Amniotic stem cell (primary cell): ENCODE measurements at regions not wholly inside any gene's neighbourhood (a gene's known extent, or its start where the extent isn't known, plus 50 kb on each side); places are given as distances from the start of the nearest gene placed in this dataset.
A peak's percentile ranks its signal among the peaks of the same experiment; 100 is the strongest.
"Not testable (repeated sequence)": the region's sequence is repeated elsewhere in the genome, so short reads cannot be mapped to it uniquely, and the experiment has no call there.

Source experiments
- DNase-seq: peaks from one replicate; lab custom pipeline; 2025; lab: John Stamatoyannopoulos, UW

DNA sequence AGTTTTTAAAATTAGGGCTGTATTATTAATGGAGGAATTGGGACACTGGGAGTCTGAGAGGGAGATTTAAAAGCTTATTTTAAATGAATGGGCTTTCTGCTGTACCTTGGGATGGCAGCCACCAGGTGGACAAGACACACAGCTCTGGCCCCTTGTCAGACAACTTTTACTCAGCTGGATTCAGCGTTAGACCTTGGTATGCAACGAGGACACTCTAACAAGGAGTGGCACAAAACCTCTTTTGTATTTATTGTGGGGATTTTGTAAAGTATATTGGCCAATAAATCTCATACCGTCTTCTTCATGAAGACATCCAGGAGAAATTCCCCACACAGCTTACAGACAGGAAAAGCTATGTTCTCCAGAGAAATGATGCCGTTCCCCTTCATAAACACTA lies 105.7 kb downstream of the LCA5 start:
- DNase-seq, result no peak

DNA sequence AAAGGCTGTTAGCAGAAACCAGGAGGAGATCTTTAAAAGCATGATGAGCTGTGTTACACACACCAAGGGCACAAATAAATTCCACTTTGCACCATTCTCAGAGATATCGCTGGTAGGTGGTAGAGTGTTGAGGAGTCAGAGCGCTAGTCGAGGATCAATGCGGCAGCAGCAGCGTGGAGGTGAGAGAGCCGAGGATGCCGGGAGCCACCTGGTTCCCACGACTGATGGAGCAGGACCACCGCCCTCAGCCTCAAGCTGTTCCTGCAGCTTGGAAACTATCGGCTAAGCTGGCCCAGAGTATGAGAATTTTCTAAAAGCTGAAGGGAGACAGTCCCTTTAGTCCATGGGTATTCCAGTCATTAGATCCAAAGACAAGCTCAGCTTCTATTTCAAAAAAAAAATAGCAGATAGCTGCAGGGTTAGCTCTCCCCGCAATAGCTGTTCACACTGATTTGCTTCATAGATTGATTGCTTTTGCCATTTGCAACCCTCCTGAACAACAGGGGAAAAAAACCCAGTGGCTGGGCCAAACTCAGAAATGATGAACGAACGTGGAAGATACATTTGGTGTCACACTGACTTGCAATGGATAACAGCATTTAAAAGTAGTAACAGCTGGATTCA lies 106.2 kb downstream of the LCA5 start:
- DNase-seq, result no peak

GRCh38 chr6:79427721-79428120 lies 109.5 kb downstream of the LCA5 start:
- no peak for DNase-seq

DNA sequence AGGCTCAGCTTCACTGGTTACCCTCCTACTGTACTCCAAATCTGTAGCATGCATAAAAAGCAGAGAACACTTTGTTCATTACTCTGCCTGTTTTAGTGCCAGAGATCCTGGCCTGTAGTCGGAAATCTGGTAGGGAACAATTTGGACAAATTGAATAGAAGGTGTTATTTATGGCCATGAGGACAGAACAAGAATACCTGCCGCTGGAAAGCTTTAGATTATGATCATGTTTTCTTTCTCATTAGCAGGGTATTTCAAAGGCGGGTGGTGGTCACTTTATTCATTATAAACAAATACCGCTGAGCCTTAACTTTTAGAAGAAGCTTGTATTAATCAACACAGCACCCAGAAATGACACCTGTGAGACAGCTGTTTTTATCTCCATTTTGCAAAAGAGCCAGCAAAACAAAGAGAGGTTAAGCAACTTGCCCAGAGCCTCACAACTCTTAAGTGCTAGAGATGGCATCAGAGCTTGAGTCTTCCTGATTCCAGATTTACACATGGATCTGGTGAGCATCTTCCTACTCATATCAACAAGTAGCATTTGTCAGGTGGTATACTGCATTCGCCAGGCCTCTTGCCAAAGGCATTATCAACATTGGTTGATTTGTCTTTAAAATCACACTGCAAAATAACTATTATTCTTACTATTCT lies 110.5 kb downstream of the LCA5 start:
- DNase-seq, result no peak

GRCh38 chr6:79425589-79426311 lies 111.5 kb downstream of the LCA5 start:
- no peak for DNase-seq

GRCh38 chr6:79423216-79423615 lies 114.0 kb downstream of the LCA5 start:
- DNase-seq, result no peak

GRCh38 chr6:79422666-79423065 lies 114.6 kb downstream of the LCA5 start:
- DNase-seq, result no peak

DNA sequence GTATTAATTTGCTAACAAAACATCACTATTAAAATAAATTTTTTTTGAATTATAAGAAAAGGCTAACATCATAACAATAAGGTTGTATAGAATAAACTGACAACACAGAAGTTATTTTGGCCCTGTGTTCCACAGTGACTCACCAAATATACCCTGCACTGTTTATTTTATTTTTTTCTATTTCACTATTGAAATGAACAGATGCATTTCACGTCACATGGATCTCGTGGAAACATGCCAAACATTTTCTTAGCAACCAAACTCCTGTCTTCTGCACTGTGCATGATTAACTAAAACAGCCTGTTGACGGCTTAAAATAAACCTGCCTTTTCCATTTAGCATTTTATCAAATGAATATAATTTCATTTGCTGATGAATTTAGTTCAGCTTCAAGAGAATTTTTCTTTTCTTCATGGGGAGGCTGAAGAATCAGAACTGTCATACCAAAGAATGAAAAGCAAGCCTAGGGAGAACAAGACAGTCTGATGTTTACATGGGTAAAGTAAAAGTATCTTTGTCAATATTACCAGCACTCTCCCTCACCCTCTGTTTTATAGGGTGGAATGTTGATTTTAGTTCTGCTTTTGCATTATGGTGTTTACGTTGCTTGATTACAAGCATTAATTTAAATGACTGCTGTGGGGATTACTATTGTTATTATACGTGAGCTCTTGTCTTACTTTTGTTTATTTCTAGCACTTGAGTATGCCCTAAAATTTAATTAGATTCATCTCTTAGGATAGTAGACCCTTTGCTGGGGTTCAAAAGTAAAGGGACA lies 115.3 kb downstream of the LCA5 start:
- DNase-seq, result peak; percentile 60

GRCh38 chr6:79421001-79421411 lies 116.2 kb downstream of the LCA5 start:
- peak; percentile 1 for DNase-seq

DNA sequence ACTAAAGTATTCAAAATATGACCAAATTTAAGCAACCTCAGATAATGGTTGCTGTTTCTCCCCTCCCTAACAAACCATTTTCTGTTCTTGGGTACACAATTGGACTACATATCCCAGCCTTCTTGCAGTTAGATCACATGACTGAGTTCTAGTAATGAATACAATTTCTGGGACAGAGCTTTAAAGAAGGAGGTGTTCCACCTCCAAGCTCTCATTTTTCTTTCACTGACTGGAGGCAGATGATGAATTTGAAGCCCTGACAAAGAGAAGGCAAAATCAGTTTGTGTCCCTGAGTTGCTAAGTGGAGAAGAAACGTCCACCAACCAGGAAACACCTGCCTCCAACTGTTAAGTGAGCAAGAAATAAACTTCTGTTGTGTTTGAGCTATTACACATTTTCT lies 117.2 kb downstream of the LCA5 start:
- no peak for DNase-seq

DNA sequence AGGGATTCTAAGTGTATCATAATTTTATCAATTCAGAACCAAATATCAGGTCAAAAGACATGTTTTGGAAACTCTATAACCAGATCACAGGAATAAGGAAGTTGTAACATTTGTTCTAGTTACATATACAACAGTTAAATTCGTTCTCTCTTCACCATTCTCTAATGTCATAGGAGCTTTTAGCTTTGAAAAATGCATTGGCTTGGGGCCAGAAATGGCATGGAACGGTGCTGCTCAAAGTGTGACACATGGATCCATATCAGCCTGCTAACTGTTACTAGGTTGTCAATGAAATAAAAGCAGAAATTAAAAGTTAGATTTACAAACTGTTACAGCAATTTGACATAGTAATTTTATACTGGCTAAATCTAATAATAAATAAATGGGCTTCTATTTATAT lies 120.3 kb downstream of the LCA5 start:
- no peak for DNase-seq

- peak; percentile 2 for DNase-seq
Observed at GRCh38 chr6:79413562-79414002, 123.6 kb downstream of the LCA5 start.

DNA sequence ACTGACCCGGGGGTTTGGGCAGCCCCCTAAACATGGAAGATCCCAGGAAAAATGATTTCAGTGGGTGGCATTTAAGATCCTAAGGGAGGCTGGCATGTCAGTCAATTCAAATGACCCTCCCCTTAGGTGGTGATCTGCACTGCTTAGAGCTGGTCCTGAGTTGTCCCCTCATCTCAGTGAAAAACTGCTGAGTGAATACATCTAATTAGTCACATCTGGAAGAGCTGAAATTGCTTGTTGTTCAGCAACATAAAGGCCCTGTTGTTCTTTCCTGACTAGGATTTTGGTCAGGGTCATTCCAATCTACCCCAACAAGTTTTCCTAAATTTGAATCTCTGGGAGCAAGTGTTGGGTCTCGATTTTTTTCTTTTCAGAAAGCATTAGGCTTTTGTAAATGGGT lies 126.4 kb downstream of the LCA5 start:
- DNase-seq, result no peak

- DNase-seq, result no peak
Observed at GRCh38 chr6:79408256-79408974, 128.8 kb downstream of the LCA5 start.

- DNase-seq, result no peak
Observed at GRCh38 chr6:79404677-79405076, 132.6 kb downstream of the LCA5 start.

GRCh38 chr6:79404261-79404660 lies 133.0 kb downstream of the LCA5 start:
- DNase-seq, result no peak

- no peak for DNase-seq
Observed at GRCh38 chr6:79403563-79403962, 133.7 kb downstream of the LCA5 start.

- no peak for DNase-seq
Observed at GRCh38 chr6:79403086-79403485, 134.1 kb downstream of the LCA5 start.

DNA sequence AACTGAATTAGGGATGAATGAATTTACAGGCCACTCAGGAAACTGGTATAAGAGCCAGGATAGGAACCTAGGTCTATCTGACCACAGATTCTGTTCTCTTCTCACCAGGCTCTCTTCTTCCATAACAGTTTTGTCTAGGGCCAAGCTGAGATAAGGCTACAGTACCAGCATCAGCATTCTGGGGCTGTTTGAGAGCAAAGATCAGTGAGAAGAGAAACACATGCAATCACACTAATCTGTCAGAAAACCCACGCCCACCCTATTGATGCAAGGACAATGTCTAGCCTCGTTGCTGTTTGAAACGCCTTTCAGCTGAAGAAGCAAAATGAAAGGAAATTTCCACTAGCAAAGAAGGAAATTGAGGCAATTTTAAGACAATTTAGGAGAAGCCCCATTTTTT lies 137.7 kb downstream of the LCA5 start:
- DNase-seq, result no peak

DNA sequence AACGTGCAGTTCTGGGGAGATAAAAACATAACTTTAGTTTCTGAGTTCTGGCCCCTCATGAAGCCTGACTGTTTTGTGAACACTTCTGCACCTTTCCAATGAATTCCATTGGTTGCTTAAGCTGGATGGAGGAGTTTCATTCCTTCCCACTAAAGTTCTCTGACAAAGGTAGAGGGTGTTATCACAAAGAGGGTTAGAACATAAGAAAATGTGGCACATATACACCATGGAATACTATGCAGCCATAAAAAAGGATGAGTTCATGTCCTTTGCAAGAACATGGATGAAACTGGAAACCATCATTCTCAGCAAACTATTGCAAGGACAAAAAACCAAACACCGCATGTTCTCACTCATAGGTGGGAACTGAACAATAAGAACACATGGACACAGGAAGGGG lies 138.6 kb downstream of the LCA5 start:
- not testable (repeated sequence) for DNase-seq

GRCh38 chr6:79396625-79397024 lies 140.6 kb downstream of the LCA5 start:
- DNase-seq, result no peak

DNA sequence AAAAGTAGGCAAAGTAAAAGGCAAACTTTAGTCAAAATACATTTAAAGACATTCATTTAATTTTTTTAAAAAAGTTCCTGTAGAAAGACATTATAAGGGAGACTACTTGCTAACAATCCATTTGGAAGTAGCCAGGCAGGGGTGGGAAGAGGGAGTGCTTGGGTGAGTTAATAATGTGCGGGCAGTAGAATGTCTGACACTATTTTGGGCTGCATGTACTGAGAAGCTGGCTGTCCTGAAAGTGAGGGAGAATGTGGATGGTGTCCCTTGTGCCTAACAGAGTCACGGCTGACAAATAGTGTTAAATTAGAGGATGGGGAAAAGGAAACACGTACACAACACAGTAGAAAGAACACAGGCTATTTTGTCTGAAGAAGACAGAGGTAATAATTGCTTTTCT lies 142.5 kb downstream of the LCA5 start:
- DNase-seq, result no peak
